ENCODE measurements at regions not wholly inside any gene's neighbourhood (a gene's known extent, or its start where the extent isn't known, plus 50 kb on each side); places are given as distances from the start of the nearest gene placed in this dataset.

DNA sequence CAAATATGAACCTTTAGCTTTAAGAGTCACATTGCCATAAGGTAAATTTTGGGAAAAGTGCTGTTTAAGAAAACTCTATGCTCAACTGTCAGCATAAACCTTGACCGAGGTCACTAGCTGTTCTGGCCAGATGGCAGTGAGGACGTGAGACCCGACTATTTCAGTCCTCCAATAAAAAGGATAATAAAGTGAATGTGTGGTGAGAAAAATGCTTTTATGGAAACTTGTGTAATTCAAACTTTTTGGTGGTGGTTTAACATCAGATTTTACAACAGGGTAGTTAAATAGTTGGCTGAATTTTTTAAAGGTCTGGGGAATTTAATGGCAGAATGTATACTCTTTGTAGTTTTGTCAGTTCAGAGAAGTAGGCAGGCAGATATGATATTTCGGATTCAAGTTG is 391.1 kb downstream of the PMP22 start:
- DNase-seq: no peak

DNA sequence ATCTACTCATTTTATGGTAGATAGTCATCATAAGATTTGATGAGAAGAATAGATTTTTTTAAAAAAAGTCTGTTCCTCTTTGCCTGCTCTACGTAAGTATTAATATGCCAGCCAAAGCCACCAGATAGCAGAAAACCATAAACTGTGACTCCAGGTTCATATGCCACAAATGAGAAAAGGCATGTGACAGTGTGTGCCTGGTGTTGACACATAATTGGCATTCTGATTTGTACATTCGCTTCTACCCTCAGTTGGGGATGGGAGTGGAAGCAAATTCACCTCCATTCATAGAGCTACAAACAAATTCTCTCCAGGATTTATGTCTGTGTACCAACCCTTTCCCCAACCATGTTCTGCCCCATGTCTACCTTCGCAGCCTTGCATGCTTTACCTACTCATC is 391.6 kb downstream of the PMP22 start:
- DNase-seq: no peak

GRCh38 chr17:14871921-14872320 is 393.2 kb downstream of the PMP22 start:
- no peak for DNase-seq

GRCh38 chr17:14866266-14866665 is 398.9 kb downstream of the PMP22 start:
- no peak for DNase-seq

GRCh38 chr17:14864127-14864526 is 401.0 kb downstream of the PMP22 start:
- no peak for DNase-seq

DNA sequence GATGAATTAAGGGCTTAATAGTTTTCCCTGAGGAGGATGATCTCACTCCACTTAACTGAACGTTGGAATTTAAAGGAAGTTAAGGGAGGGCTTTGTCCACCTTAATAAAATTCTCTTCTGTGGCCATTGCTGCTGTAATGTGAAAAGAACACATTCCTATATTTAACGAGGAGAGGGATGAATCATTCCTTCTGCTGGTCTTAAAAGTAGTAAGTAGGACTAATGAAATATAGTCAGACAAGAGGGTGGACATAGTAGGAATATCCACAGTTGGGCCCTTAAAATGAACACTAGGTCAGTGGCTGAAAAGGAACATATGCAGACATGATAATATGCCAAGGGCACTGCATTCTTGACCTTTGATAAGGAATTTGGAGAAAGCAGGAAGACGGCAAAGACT is 405.6 kb downstream of the PMP22 start:
- no peak for DNase-seq

GRCh38 chr17:14856176-14856575 is 408.9 kb downstream of the PMP22 start:
- no peak for DNase-seq

DNA sequence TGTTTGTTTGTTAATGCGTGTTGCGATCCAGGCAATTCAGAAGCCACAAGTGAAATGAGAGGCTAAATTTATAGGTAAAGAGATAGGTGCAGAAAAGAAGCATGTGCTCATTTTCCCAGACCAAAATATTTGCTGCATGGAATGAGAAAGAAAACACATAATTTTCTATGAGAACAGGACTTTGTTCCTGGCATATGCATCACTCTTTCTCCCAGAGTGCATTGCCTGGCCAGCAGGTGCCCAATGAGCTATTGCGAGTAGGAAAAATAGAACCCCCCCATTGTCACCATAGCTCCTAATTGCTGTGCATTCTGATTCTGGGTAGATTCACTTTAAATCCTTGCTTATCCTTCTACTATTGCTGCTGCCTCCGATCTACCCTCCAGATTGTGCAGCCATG is 410.4 kb downstream of the PMP22 start:
- no peak for DNase-seq

- no peak for DNase-seq
Measured at GRCh38 chr17:14845591-14846281, 419.4 kb downstream of the PMP22 start.

DNA sequence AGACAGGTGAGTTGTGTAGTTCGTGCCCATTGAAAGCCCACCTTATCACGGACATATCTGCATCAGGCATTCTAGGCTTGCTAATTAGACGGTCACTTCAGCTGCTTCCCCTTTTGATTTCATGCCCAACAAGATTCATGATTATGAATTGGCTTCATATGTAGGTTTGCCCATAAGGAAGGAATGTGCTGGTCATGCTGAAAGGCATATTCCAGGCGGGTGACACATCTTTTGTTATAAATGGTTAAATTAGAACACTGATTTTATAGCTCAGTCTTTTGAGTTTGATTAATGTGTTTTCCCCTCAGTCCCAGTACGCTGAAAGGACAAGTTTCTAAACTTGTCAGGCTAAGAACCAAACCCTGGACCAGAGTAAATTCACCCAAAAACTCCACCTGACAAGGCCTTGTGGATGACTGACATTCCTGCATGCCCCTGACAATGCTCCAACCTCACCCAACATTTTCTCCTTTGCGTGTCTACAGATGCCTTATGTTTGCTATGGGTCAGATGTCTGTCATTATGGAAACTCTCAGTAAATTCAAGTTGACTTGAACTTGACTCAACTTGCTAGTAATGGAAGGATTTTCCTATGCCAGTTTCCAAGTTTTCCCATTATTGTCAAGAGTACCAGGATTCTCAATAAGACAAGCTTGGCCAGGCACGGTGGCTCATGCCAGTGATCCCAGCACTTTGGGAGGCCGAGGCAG is 421.9 kb downstream of the PMP22 start:
- DNase-seq: no peak

GRCh38 chr17:14840616-14841231 is 424.4 kb downstream of the PMP22 start:
- DNase-seq: no peak

- DNase-seq: no peak
Measured at GRCh38 chr17:14838567-14838966, 426.6 kb downstream of the PMP22 start.

DNA sequence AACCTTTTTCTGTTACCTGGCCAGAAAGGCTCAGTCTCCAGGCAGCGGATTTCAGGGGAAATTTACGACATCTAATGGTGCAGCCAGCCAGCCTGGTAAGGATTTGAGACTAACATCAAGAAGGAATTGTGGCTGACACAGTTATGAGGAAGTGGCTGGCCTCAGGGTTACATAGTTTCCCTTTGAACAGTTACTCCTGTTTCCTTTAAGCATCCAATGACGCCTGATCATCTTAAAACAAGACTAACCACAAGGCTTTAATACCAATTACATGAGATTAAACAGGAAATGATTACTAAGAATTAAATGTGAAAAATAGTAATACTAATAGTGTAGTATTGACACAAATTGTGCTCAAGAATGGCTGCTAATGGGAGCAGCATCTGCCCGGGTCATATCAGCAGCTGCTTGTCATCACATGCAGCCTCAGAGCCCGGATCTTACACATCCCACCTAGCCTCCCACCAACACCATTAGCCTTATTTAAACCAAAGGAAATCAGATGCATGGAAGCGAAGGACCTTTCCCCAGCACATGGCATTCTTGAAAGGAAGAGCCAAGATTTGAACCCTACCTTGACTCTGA is 431.8 kb downstream of the PMP22 start:
- no peak for DNase-seq

- DNase-seq: no peak
Measured at GRCh38 chr17:14831491-14831890, 433.6 kb downstream of the PMP22 start.

- DNase-seq: no peak
Measured at GRCh38 chr17:14827396-14827919, 437.7 kb downstream of the PMP22 start.

DNA sequence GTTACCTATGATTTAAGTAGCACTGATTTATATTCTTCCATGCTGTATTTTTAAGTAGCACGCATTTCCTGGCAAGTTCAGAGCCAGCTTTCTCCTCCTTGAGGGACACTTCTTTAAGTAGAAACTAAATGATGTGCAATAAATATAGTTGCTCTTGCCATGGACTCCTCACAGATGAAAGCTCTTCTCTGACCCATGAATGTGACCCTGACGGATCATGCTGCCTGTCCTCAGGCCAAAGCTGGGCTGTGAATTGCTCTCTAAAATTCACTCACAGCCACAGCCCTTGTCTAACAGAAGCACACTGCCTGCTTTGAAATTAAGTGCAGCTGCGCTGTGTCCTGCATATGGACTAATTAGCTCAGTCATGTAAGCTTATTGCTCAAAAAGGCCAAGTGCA is 438.8 kb downstream of the PMP22 start:
- no peak for DNase-seq

DNA sequence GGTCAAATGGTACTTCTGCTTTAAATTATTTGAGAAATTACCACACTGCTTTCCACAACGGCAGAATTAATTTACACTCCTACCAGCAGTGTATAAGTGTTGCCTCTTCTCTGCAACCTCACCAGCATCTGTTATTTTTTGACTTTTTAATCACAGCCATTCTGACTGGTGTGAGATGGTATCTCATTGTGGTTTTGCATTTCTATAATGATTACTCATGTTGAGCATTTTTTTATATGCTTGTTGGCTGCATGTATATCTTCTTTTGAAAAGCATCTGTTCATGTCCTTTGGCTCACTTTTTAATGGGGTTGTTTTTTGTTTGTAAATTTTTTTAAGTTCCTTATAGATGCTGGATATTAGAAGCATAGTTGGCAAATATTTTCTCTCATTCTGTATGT is 446.7 kb downstream of the PMP22 start:
- no peak for DNase-seq

GRCh38 chr17:14815079-14815478 is 450.0 kb downstream of the PMP22 start:
- DNase-seq: no peak

- peak; percentile 50 for DNase-seq
Measured at GRCh38 chr17:14813649-14814370, 451.3 kb downstream of the PMP22 start.

GRCh38 chr17:14808425-14808824 is 456.7 kb downstream of the PMP22 start:
- no peak for DNase-seq

DNA sequence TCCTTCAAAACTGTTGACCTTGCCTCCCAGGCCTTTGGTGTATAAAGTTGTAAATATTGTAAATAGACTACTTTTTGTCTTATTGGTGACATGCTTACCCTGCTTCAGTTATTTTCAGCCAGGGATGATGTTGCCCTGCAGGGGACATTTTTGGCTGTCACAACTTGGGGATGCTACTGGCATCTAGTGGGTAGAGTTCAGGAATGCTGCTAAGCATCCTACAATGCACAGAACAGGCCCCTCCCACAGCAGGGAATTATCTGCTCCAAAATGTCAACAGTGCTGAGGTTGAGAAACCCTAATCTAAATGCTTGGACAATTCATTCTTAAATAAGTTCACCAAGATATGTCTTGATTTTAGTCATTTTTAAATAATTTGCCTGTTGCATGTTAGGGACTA is 459.8 kb downstream of the PMP22 start:
- DNase-seq: no peak

DNA sequence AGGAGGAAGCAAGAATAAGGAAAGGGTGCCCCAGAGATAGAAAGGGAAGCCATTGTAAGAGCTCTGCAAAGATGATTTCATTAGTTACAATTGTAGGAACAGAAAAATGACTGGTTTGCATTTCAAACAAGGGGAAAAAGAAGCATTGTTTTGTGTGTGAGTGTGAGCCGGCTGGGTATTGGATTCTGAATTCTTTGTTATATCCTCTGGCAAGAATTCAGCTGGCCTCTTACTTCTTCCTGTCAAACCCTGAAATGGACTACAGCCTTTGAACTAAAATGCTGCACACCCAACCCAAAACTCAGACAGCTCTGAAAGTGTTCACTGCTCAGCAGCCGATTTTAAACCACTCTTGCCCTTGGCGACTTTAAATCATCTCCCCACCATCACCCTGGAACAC is 461.3 kb downstream of the PMP22 start:
- no peak for DNase-seq

DNA sequence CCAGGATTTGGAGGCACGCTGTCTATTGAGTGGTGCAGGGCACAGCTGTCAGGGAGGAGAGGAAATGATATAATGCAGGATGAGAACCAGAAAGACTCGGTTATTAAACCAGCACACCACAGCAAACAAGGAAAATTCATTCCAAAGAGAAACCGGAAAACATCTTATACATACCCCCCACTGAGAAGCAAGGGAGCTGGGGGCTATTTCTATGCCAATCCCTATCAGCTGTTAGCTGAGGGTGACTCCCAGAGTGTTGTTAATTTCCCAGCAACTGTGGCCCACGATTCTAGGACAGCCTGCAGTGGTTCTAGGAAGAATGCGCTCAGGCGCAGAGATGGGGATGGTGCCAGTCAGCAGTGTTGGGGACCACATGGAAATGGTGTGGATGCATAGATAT is 467.3 kb downstream of the PMP22 start:
- DNase-seq: no peak

Data from activated CD8-positive, alpha-beta memory T cell treated with anti-CD3 and anti-CD28 coated beads, Interleukin-2, amount 50 U/mL, for 48 hours (primary cell).